ENCODE measurements at regions not wholly inside any gene's neighbourhood (a gene's known extent, or its start where the extent isn't known, plus 50 kb on each side); places are given as distances from the start of the nearest gene placed in this dataset.

DNA sequence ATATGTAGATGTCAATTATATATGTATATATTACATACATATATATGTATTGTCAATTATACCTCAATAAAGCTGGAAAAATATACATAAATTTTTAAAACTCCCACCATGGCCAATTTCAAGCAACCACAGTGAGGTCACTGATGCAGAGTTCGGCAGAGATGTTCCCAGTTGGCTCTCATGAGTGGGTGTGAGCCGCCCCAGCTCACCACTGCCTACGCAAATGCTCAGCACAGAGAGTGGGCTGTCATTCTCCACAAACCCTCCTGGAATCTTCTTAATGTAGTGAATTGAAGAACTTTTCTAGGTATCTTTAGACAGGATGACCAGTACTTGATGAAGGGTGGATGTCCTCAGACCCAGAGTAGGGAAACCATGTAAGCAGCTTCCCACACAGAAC is 96.6 kb upstream of the TMEM45B start:
- TF ChIP-seq EZH2 (IDR thresholded peaks at IDR 0.05; ENCODE audit: borderline replicate concordance), result no peak
- TF ChIP-seq EZH2phosphoT487 (IDR thresholded peaks at IDR 0.05; ENCODE audit: low read depth, severe bottlenecking, unreplicated experiment), result no peak
- TF ChIP-seq, protein P1, sequence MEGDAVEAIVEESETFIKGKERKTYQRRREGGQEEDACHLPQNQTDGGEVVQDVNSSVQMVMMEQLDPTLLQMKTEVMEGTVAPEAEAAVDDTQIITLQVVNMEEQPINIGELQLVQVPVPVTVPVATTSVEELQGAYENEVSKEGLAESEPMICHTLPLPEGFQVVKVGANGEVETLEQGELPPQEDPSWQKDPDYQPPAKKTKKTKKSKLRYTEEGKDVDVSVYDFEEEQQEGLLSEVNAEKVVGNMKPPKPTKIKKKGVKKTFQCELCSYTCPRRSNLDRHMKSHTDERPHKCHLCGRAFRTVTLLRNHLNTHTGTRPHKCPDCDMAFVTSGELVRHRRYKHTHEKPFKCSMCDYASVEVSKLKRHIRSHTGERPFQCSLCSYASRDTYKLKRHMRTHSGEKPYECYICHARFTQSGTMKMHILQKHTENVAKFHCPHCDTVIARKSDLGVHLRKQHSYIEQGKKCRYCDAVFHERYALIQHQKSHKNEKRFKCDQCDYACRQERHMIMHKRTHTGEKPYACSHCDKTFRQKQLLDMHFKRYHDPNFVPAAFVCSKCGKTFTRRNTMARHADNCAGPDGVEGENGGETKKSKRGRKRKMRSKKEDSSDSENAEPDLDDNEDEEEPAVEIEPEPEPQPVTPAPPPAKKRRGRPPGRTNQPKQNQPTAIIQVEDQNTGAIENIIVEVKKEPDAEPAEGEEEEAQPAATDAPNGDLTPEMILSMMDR (IDR thresholded peaks at IDR 0.05; ENCODE audit: poor library complexity), result no peak
- no peak overlapping the region for H2AFZ ChIP-seq
- H3K79me2 ChIP-seq, result no peaks in the 10 kb centered on the region
- WGBS (ENCODE audit: low lambda C conversion rate, missing lambda C conversion rate), result 85% methylated on average over 3 of the region's 3 CpGs
- no peaks in the 10 kb centered on the region for H3K9me2 ChIP-seq (replicated peaks; ENCODE audit: insufficient read depth)
- no peaks in the 10 kb centered on the region for H3K4me1 ChIP-seq (ENCODE audit: insufficient read depth)
- no peak for DNase-seq (ENCODE audit: low spot score)
- no peak overlapping the region for H3K27ac ChIP-seq
- no peaks in the 10 kb centered on the region for H3K36me3 ChIP-seq (replicated peaks; ENCODE audit: insufficient read depth, low read depth)
- no peak overlapping the region for H3K4me3 ChIP-seq
- no peaks in the 10 kb centered on the region for H3K27me3 ChIP-seq
- H3K9me3 ChIP-seq (ENCODE audit: low read depth), result no peaks in the 10 kb centered on the region
- no peak overlapping the region for H3K4me2 ChIP-seq
- no peaks in the 10 kb centered on the region for H4K20me1 ChIP-seq (ENCODE audit: insufficient read depth, poor library complexity, severe bottlenecking)

- no peak overlapping the region for H2AFZ ChIP-seq
- H3K4me1 ChIP-seq (ENCODE audit: insufficient read depth), result no peaks in the 10 kb centered on the region
- WGBS (ENCODE audit: low lambda C conversion rate, missing lambda C conversion rate), result 79% methylated on average over 4 of the region's 4 CpGs
- DNase-seq (ENCODE audit: low spot score), result no peak
- no peak overlapping the region for H3K27ac ChIP-seq
- no peak overlapping the region for H3K4me3 ChIP-seq
- H3K79me2 ChIP-seq, result no peaks in the 10 kb centered on the region
- H3K4me2 ChIP-seq, result no peak overlapping the region
- no peaks in the 10 kb centered on the region for H3K9me3 ChIP-seq (ENCODE audit: low read depth)
- no peaks in the 10 kb centered on the region for H3K9me2 ChIP-seq (replicated peaks; ENCODE audit: insufficient read depth)
- H3K27me3 ChIP-seq, result no peaks in the 10 kb centered on the region
- no peaks in the 10 kb centered on the region for H4K20me1 ChIP-seq (ENCODE audit: insufficient read depth, poor library complexity, severe bottlenecking)
- TF ChIP-seq EZH2phosphoT487 (IDR thresholded peaks at IDR 0.05; ENCODE audit: low read depth, severe bottlenecking, unreplicated experiment), result no peak
- no peak for TF ChIP-seq EZH2 (IDR thresholded peaks at IDR 0.05; ENCODE audit: borderline replicate concordance)
- TF ChIP-seq, protein P1 (IDR thresholded peaks at IDR 0.05; ENCODE audit: poor library complexity), result no peak
- no peaks in the 10 kb centered on the region for H3K36me3 ChIP-seq (replicated peaks; ENCODE audit: insufficient read depth, low read depth)
Measured at GRCh38 chr11:129720156-129720555, 95.5 kb upstream of the TMEM45B start.

DNA sequence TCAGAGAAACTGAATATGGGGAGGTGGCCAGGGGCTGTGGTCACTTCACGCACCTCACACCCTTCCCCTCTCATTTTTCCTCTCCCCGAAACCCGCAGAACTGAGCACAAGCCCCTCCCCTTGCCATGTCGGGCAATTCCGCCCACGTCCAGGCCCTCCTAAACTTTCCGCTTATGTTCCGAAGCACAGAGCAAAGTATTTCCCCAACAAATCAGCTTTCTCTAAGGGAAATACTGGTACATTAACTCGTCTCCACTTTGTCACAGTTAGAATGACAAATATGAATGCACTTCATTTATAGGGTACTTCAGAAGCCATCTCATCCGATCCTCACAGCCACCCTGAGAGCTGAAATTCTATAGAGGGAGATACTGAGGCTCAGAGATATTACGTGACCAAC is 94.7 kb upstream of the TMEM45B start:
- TF ChIP-seq EZH2phosphoT487 (IDR thresholded peaks at IDR 0.05; ENCODE audit: low read depth, severe bottlenecking, unreplicated experiment) (no peak), EZH2 (IDR thresholded peaks at IDR 0.05; ENCODE audit: borderline replicate concordance) (no peak)
- TF ChIP-seq, protein P1 (IDR thresholded peaks at IDR 0.05; ENCODE audit: poor library complexity), result no peak
- H3K27me3 ChIP-seq, result no peaks in the 10 kb centered on the region
- no peaks in the 10 kb centered on the region for H3K36me3 ChIP-seq (replicated peaks; ENCODE audit: insufficient read depth, low read depth)
- no peaks in the 10 kb centered on the region for H3K4me1 ChIP-seq (ENCODE audit: insufficient read depth)
- no peaks in the 10 kb centered on the region for H3K9me2 ChIP-seq (replicated peaks; ENCODE audit: insufficient read depth)
- H3K9me3 ChIP-seq (ENCODE audit: low read depth), result no peaks in the 10 kb centered on the region
- no peaks in the 10 kb centered on the region for H3K79me2 ChIP-seq
- H3K4me3 ChIP-seq, result no peak overlapping the region
- no peaks in the 10 kb centered on the region for H4K20me1 ChIP-seq (ENCODE audit: insufficient read depth, poor library complexity, severe bottlenecking)
- no peak overlapping the region for H3K27ac ChIP-seq
- H3K4me2 ChIP-seq, result no peak overlapping the region
- no peak overlapping the region for H2AFZ ChIP-seq
- DNase-seq (ENCODE audit: low spot score), result no peak
- WGBS (ENCODE audit: low lambda C conversion rate, missing lambda C conversion rate), result 88% methylated on average over 11 of the region's 11 CpGs

GRCh38 chr11:129721685-129722084 is 94.0 kb upstream of the TMEM45B start:
- no peaks in the 10 kb centered on the region for H3K36me3 ChIP-seq (replicated peaks; ENCODE audit: insufficient read depth, low read depth)
- no peaks in the 10 kb centered on the region for H3K9me2 ChIP-seq (replicated peaks; ENCODE audit: insufficient read depth)
- H3K4me2 ChIP-seq, result no peak overlapping the region
- no peak overlapping the region for H3K27ac ChIP-seq
- H3K79me2 ChIP-seq, result no peaks in the 10 kb centered on the region
- DNase-seq (ENCODE audit: low spot score), result no peak
- H3K27me3 ChIP-seq, result no peaks in the 10 kb centered on the region
- 86% methylated on average over 13 of the region's 13 CpGs for WGBS (ENCODE audit: low lambda C conversion rate, missing lambda C conversion rate)
- no peaks in the 10 kb centered on the region for H4K20me1 ChIP-seq (ENCODE audit: insufficient read depth, poor library complexity, severe bottlenecking)
- no peaks in the 10 kb centered on the region for H3K9me3 ChIP-seq (ENCODE audit: low read depth)
- H3K4me1 ChIP-seq (ENCODE audit: insufficient read depth), result no peaks in the 10 kb centered on the region
- TF ChIP-seq EZH2 (IDR thresholded peaks at IDR 0.05; ENCODE audit: borderline replicate concordance) (no peak), EZH2phosphoT487 (IDR thresholded peaks at IDR 0.05; ENCODE audit: low read depth, severe bottlenecking, unreplicated experiment) (no peak)
- TF ChIP-seq, protein P1 (IDR thresholded peaks at IDR 0.05; ENCODE audit: poor library complexity), result no peak
- H3K4me3 ChIP-seq, result no peak overlapping the region
- no peak overlapping the region for H2AFZ ChIP-seq

All from hepatocyte (in vitro differentiated cells).